Esophagus squamous epithelium (tissue), 4 donors: ENCODE measurements at regions not wholly inside any gene's neighbourhood (a gene's known extent, or its start where the extent isn't known, plus 50 kb on each side); places are given as distances from the start of the nearest gene placed in this dataset.

Source experiments
- POLR2A ChIP-seq, 4 donors: fragments of 450-650 bp; IDR thresholded peaks; one replicate each; pipeline ENCODE4 v1.6.1; 2017; ENCODE audit warnings: antibody characterized with exemption in 4 of 4, mild to moderate bottlenecking in 4 of 4, moderate library complexity in 3 of 4
- TF ChIP-seq, protein P1 (sequence below), 6 experiments: fragments of 450-650 bp in 4 of 6; fragments of 200-600 bp in 2 of 6; sonication (generic) in 2 of 6; IDR thresholded peaks; one replicate each; pipeline ENCODE4 v1.5.1; 2016 to 2019; ENCODE audit warnings: antibody characterized with exemption in 6 of 6, mild to moderate bottlenecking in 4 of 6, moderate library complexity in 4 of 6

DNA sequence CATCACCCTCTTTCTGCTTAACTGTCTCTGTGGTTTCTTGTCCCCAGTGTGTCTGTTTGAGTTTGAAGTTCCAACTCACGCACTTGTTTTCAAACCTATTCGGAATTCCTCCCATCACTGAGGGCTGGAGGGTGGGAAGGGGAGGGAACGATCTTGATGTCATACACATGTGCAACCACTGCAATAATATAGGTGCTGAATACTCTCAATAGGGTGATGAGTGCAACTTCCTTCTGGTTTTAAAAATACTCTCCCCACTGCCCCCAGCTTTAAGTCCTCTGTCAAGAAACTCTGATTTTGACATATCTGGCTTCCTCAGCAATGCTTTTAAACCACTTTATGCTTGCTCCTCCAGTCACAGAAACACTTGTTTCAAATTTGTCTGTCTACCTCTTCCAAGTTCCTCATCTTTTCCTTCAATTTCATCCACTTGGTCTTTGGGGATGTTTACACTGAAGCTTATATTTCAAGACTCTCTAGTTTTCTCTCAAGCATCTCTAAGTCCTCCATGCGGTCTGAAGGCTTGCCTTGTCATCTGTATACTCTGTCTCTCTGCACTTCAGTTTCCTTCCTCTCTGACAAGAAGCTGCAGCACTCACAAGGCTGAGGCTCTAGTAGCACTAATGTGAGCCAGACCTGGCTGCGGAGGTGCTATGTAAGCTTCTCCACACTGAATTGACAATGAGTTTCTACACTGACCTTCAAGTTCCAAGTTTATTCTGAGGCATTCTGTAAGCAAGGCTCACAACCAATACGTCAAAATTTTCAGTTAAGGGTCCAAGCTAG is 422.3 kb downstream of the ZEB2 start:
- TF ChIP-seq POLR2A (IDR thresholded peaks at IDR 0.05) = no peak
- TF ChIP-seq, protein P1, sequence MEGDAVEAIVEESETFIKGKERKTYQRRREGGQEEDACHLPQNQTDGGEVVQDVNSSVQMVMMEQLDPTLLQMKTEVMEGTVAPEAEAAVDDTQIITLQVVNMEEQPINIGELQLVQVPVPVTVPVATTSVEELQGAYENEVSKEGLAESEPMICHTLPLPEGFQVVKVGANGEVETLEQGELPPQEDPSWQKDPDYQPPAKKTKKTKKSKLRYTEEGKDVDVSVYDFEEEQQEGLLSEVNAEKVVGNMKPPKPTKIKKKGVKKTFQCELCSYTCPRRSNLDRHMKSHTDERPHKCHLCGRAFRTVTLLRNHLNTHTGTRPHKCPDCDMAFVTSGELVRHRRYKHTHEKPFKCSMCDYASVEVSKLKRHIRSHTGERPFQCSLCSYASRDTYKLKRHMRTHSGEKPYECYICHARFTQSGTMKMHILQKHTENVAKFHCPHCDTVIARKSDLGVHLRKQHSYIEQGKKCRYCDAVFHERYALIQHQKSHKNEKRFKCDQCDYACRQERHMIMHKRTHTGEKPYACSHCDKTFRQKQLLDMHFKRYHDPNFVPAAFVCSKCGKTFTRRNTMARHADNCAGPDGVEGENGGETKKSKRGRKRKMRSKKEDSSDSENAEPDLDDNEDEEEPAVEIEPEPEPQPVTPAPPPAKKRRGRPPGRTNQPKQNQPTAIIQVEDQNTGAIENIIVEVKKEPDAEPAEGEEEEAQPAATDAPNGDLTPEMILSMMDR (IDR thresholded peaks at IDR 0.05) = no peak
